ENCODE measurements at regions not wholly inside any gene's neighbourhood (a gene's known extent, or its start where the extent isn't known, plus 50 kb on each side); places are given as distances from the start of the nearest gene placed in this dataset.

GRCh38 chr3:147604136-147604535, 195.0 kb downstream of the ZIC1 start:
- no peak for DNase-seq

- no peak for DNase-seq
Observed at GRCh38 chr3:147613725-147614124, 204.6 kb downstream of the ZIC1 start.

- no peak for DNase-seq
Observed at GRCh38 chr3:147614210-147614609, 205.0 kb downstream of the ZIC1 start.

- DNase-seq, result no peak
Observed at GRCh38 chr3:147615035-147615434, 205.9 kb downstream of the ZIC1 start.

- no peak for DNase-seq
Observed at GRCh38 chr3:147616998-147617619, 207.9 kb downstream of the ZIC1 start.

- no peak for DNase-seq
Observed at GRCh38 chr3:147618691-147619090, 209.5 kb downstream of the ZIC1 start.

GRCh38 chr3:147619921-147620560, 210.9 kb downstream of the ZIC1 start:
- DNase-seq, result no peak

GRCh38 chr3:147620906-147621305, 211.7 kb downstream of the ZIC1 start:
- no peak for DNase-seq

GRCh38 chr3:147630921-147631415, 221.8 kb downstream of the ZIC1 start:
- DNase-seq, result no peak

- no peak for DNase-seq
Observed at GRCh38 chr3:147640781-147641180, 231.6 kb downstream of the ZIC1 start.

GRCh38 chr3:147645761-147646160, 236.6 kb downstream of the ZIC1 start:
- DNase-seq, result no peak

- DNase-seq, result no peak
Observed at GRCh38 chr3:147649475-147649874, 240.3 kb downstream of the ZIC1 start.

GRCh38 chr3:147651107-147651778, 242.1 kb downstream of the ZIC1 start:
- no peak for DNase-seq

- DNase-seq, result no peak
Observed at GRCh38 chr3:147652651-147653366, 243.6 kb downstream of the ZIC1 start.

- no peak for DNase-seq
Observed at GRCh38 chr3:147653367-147653923, 244.3 kb downstream of the ZIC1 start.

- no peak for DNase-seq
Observed at GRCh38 chr3:147654827-147655226, 245.7 kb downstream of the ZIC1 start.

- DNase-seq, result no peak
Observed at GRCh38 chr3:147655236-147655635, 246.1 kb downstream of the ZIC1 start.

- no peak for DNase-seq
Observed at GRCh38 chr3:147656023-147656422, 246.9 kb downstream of the ZIC1 start.

GRCh38 chr3:147661916-147662315, 252.8 kb downstream of the ZIC1 start:
- DNase-seq, result no peak

- no peak for DNase-seq
Observed at GRCh38 chr3:147662705-147663104, 253.5 kb downstream of the ZIC1 start.

- DNase-seq, result no peak
Observed at GRCh38 chr3:147669077-147669476, 259.9 kb downstream of the ZIC1 start.

GRCh38 chr3:147672035-147672434, 262.9 kb downstream of the ZIC1 start:
- no peak for DNase-seq

GRCh38 chr3:147672436-147672835, 263.3 kb downstream of the ZIC1 start:
- DNase-seq, result no peak
